Ascending aorta (tissue), 2 donors: ENCODE measurements at regions not wholly inside any gene's neighbourhood (a gene's known extent, or its start where the extent isn't known, plus 50 kb on each side); places are given as distances from the start of the nearest gene placed in this dataset.

Experiments used
- DNase-seq, 2 donors: peaks; one replicate each; pipeline ENCODE4 v3.0.0-alpha.2; 2019; ENCODE audit warnings: low spot score in 2 of 2
- H3K27ac ChIP-seq, 2 donors: fragments of 200-600 bp; sonication (generic); one replicate each; pipeline ENCODE4 v1.5.1; 2016 to 2017; ENCODE audit warnings: mild to moderate bottlenecking in 1 of 2
- H3K27me3 ChIP-seq: fragments of 200-600 bp; sonication (generic); one replicate; pipeline ENCODE4 v1.5.1; 2017
- H3K36me3 ChIP-seq, 2 donors: fragments of 200-600 bp; sonication (generic); one replicate each; pipeline ENCODE4 v1.5.1; 2016
- H3K4me1 ChIP-seq, 2 donors: fragments of 200-600 bp; sonication (generic); one replicate each; pipeline ENCODE4 v1.5.1; 2016 to 2017; ENCODE audit warnings: mild to moderate bottlenecking in 1 of 2
- H3K4me3 ChIP-seq, 2 donors: fragments of 200-600 bp; sonication (generic); one replicate each; pipeline ENCODE4 v1.5.1; 2016 to 2017; ENCODE audit warnings: mild to moderate bottlenecking in 1 of 2
- H3K9me3 ChIP-seq, 2 donors: fragments of 200-600 bp; sonication (generic); one replicate each; pipeline ENCODE4 v1.5.1; 2016
- intact Hi-C: fragments of 100-400 bp; cut with DNase I; formaldehyde crosslinking; loops from one replicate; pipeline ENCODE4 v1.15.1; 2023
- TF ChIP-seq, protein P1 (sequence below), 3 experiments: fragments of 200-600 bp in 2 of 3; fragments of 450-650 bp in 1 of 3; sonication (generic) in 2 of 3; IDR thresholded peaks; one replicate each; pipeline ENCODE4 v1.5.1; 2016 to 2019; ENCODE audit warnings: antibody characterized with exemption in 3 of 3, mild to moderate bottlenecking in 1 of 3, moderate library complexity in 1 of 3

DNA sequence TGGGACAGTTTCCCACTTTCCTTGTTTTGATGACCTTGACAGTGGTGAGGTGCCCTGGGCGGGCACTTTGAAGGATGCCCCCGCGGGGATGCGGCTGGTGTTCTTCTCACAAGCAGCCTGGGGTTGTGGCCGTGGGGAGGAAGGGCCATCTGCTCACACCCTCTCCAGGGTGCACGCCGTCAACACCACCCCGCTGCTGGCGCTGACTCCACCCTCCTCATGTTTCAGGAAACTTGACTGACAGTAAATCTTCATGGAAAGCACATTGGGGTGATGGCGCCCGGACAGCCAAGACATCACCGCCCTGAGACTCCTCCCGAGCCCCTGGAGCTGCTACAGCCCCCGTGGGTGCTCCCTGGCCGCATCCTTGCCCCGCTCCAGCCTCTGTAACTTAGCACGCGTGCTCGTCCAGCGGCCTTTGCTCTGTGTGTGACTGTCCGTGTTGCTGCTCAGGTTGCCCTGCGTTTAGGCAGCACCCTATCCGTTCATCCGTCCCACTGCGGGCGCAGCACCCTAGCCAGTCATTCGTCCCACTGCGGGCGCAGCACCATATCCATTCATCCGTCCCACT lies 150.2 kb upstream of the C14orf180 start:
- peak in 1 of 2 donors; percentile 54 for DNase-seq
- H3K36me3 ChIP-seq, result no peaks in the 10 kb centered on the region
- no peak overlapping the region for H3K27ac ChIP-seq
- H3K4me1 ChIP-seq, result no peaks in the 10 kb centered on the region
- H3K9me3 ChIP-seq, result no peaks in the 10 kb centered on the region
- intact Hi-C loops, result no loop called here
- no peak overlapping the region for H3K4me3 ChIP-seq
- H3K27me3 ChIP-seq, result no peaks in the 10 kb centered on the region
- TF ChIP-seq, protein P1, sequence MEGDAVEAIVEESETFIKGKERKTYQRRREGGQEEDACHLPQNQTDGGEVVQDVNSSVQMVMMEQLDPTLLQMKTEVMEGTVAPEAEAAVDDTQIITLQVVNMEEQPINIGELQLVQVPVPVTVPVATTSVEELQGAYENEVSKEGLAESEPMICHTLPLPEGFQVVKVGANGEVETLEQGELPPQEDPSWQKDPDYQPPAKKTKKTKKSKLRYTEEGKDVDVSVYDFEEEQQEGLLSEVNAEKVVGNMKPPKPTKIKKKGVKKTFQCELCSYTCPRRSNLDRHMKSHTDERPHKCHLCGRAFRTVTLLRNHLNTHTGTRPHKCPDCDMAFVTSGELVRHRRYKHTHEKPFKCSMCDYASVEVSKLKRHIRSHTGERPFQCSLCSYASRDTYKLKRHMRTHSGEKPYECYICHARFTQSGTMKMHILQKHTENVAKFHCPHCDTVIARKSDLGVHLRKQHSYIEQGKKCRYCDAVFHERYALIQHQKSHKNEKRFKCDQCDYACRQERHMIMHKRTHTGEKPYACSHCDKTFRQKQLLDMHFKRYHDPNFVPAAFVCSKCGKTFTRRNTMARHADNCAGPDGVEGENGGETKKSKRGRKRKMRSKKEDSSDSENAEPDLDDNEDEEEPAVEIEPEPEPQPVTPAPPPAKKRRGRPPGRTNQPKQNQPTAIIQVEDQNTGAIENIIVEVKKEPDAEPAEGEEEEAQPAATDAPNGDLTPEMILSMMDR (IDR thresholded peaks at IDR 0.05), result no peak

DNA sequence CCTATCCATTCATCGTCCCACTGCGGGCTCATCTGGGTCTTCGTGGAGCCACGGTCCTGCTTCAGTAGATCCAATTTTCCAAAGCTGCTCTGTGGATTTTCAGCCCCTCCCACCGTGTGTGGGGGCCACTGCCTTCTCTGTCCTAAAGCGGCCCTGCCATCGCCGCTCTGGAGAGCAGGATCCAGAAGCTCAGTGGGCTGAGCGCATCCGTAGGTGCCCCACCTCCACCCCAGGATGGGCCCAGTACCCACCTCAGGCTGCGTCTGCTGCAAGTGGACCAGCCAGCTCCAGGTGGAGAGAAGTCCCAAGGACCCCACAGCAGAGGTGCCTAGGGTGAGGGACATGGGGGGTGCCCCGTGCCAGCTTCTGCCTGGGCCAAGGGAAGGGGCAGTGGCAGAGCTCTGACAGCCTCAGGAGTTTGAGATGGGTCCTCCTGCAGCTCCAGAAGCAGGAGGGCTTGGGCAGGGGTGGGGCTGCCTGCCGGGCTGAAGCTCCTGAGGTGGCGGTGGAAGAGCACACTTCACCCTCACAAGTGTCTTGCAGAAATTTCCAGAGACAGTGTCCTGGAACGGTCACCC lies 148.1 kb upstream of the C14orf180 start:
- H3K27me3 ChIP-seq, result no peaks in the 10 kb centered on the region
- intact Hi-C loops, result no loop called here
- DNase-seq, result no peak
- TF ChIP-seq, protein P1 (IDR thresholded peaks at IDR 0.05), result no peak
- peaks cover 0 to 7% of the 10 kb centered on the region in 2 donors for H3K4me1 ChIP-seq
- no peaks in the 10 kb centered on the region for H3K9me3 ChIP-seq
- no peak overlapping the region for H3K27ac ChIP-seq
- no peak overlapping the region for H3K4me3 ChIP-seq
- no peaks in the 10 kb centered on the region for H3K36me3 ChIP-seq

DNA sequence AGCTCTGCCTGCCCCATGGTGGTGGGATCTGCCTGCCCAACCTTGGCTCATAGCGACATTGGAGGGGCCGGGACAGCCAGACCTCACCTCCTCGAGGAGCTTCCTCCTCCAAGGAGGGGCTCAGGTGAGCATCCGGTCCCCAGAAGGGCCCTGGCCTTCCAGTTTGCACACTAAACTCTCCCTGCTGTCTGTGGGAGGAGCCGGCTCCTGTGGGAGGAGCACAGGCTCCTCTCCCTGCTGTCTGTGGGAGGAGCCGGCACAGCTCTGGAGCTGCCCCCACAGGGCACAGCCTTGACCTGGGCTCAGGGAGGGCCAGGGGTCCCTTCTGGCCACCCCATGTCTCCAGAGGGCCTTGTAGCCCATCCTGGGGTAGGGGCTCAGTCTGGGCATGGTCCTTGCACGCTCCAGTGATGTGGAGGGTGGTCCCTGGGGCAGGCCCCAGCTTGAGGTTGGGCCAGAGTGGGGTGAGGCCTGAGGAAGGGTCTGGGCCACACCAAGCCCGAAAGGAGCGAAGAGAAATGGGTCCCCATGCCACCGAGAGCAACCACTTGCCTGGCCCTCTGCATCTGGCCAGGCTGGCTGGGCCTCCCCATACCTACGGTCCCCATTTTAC lies 147.5 kb upstream of the C14orf180 start:
- intact Hi-C loops, result no loop called here
- H3K36me3 ChIP-seq, result no peaks in the 10 kb centered on the region
- TF ChIP-seq, protein P1 (IDR thresholded peaks at IDR 0.05), result no peak
- H3K27me3 ChIP-seq, result no peaks in the 10 kb centered on the region
- H3K27ac ChIP-seq, result no peak overlapping the region
- no peak overlapping the region for H3K4me3 ChIP-seq
- H3K9me3 ChIP-seq, result no peaks in the 10 kb centered on the region
- peaks cover 0 to 7% of the 10 kb centered on the region in 2 donors for H3K4me1 ChIP-seq
- DNase-seq, result no peak

DNA sequence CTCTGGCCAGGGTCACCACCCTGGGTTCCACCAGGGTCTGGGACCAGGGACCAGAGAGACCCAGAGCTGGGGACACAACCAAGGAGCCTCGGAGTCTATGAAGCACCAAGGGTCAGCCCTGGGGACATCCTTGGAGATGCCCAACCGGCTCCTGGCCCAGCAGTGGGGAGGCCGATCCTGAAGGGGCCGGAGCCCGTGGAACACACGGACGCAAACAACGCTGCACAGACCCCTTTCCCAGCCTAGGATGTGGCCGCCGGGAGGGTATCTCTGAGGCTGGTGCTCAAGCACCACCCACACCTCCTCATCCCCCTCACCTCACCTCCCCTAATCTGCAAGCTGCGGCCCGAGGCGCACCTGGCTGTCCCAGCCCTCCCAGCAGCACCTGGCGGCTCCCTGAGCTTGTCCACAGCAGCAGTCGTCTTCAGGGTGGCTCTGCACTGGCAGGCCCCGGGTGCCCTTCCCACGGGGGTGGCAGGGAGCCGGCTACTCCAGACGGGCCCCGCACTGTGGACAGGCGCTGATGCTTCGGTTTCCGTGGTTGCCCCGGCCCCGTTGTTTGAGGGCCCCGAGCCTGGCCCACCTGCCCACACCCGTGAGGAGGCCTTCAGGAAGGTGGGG lies 146.8 kb upstream of the C14orf180 start:
- Histone ChIP-seq H3K4me3 (no peak overlapping the region), H3K4me1 (peaks cover 0 to 7% of the 10 kb centered on the region in 2 donors), H3K27ac (no peak overlapping the region), H3K36me3 (no peaks in the 10 kb centered on the region), H3K27me3 (no peaks in the 10 kb centered on the region), H3K9me3 (no peaks in the 10 kb centered on the region)
- intact Hi-C loops, result no loop called here
- TF ChIP-seq, protein P1 (IDR thresholded peaks at IDR 0.05), result no peak
- peak; percentile 4 to 52 for DNase-seq

DNA sequence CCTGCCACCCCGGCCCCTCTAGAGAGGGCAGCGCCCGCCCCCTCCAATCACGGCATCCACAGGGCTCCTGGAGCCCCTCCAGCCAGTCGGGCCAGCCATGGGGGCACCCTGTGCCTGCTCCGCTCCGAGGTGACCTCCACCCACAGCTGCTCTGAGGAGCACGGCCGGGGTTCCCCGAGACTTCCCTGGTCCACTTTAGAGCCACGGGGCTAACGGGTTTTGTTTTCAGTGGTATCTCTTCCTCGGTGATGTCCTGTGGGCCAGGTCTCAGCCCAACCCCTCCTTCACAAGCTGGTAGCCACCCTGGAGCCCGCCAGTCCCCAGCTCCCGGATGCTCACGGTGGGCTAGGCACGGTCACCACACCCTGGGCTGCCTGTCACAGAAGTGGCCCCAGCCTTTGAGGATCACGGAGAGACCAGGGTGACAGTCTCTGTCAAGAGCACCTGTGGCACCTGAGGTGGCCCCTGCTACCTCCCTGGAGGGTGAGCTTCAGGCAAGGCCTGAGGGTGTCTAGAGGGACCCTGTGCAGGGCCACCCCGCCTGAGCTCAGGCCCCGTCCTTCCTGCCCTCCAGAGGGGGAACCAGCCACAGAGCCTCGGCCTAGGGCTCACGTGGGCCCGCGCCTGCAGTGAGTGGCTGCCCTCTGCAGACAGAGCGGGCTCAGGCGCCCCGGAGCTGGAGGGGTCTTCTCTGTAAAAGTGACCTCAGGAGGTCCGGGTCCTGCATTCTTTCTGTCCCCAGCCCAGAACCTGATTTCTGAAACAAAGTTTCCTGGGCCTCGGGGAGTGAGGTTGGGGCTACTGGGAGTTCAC lies 146.0 kb upstream of the C14orf180 start:
- H3K27me3 ChIP-seq, result no peaks in the 10 kb centered on the region
- no peak overlapping the region for H3K4me3 ChIP-seq
- no peak overlapping the region for H3K27ac ChIP-seq
- H3K4me1 ChIP-seq, result peaks cover 0 to 7% of the 10 kb centered on the region in 2 donors
- no peaks in the 10 kb centered on the region for H3K9me3 ChIP-seq
- intact Hi-C loops, result no loop called here
- TF ChIP-seq, protein P1 (IDR thresholded peaks at IDR 0.05), result no peak
- no peaks in the 10 kb centered on the region for H3K36me3 ChIP-seq
- peak; percentile 5 to 53 for DNase-seq
